Gastrocnemius medialis (tissue), 4 donors: ENCODE measurements at regions not wholly inside any gene's neighbourhood (a gene's known extent, or its start where the extent isn't known, plus 50 kb on each side); places are given as distances from the start of the nearest gene placed in this dataset.

Experiments
- ATAC-seq, 2 donors: fragments of 150-250 bp; one replicate each; pipeline ENCODE4 v1.9.1; 2016
- DNase-seq, 2 donors: peaks; one replicate each; pipeline ENCODE4 v3.0.0-alpha.2; 2019
- H3K27ac ChIP-seq, 4 donors: fragments of 200-600 bp; sonication (generic); 1 replicate in 1 of 4; 2 replicates in 3 of 4; pipeline ENCODE4 v1.5.1; 2016 to 2018; ENCODE audit warnings: mild to moderate bottlenecking in 2 of 4, moderate library complexity in 1 of 4
- H3K27me3 ChIP-seq, 3 donors: fragments of 200-600 bp; sonication (generic) in 2 of 3; 1 replicate in 1 of 3; 2 replicates in 2 of 3; pipeline versions ENCODE4 v1.5.1 to v1.6.0; 2016 to 2019; ENCODE audit warnings: mild to moderate bottlenecking in 1 of 3, moderate library complexity in 1 of 3
- H3K36me3 ChIP-seq, 2 donors: fragments of 200-600 bp; sonication (generic) in 1 of 2; one replicate each; pipeline ENCODE4 v1.5.1; 2017 to 2018
- H3K4me1 ChIP-seq, 2 donors: fragments of 200-600 bp; sonication (generic) in 1 of 2; one replicate each; pipeline ENCODE4 v1.5.1; 2016 to 2017; ENCODE audit warnings: mild to moderate bottlenecking in 2 of 2
- H3K4me3 ChIP-seq, 4 donors: fragments of 200-600 bp; sonication (generic) in 3 of 4; 1 replicate in 1 of 4; 2 replicates in 3 of 4; pipeline ENCODE4 v1.5.1; 2016 to 2019; ENCODE audit warnings: mild to moderate bottlenecking in 2 of 4
- H3K9me3 ChIP-seq, 3 donors: fragments of 200-600 bp; sonication (generic) in 2 of 3; 1 replicate in 1 of 3; 2 replicates in 2 of 3; pipeline ENCODE4 v1.5.1; 2016 to 2019
- POLR2A ChIP-seq, 2 donors: fragments of 450-650 bp; IDR thresholded peaks; one replicate each; pipeline ENCODE4 v1.6.1; 2017; ENCODE audit warnings: antibody characterized with exemption in 2 of 2, mild to moderate bottlenecking in 2 of 2, moderate library complexity in 2 of 2
- in situ Hi-C, 4 donors: fragments of 200-750 bp; cut with MboI; loops; one replicate each; pipeline versions ENCODE4 v1.15.0 to v1.8.0; 2017; ENCODE audit warnings: low sequenced_read_pairs in 4 of 4
- intact Hi-C: fragments of 100-400 bp; cut with DNase I; formaldehyde crosslinking; loops from one replicate; pipeline ENCODE4 v1.15.1; 2023; ENCODE audit warnings: low total_unique reads
- TF ChIP-seq, protein P1 (sequence below), 5 experiments: fragments of 450-650 bp in 3 of 5; fragments of 200-600 bp in 2 of 5; sonication (generic) in 2 of 5; IDR thresholded peaks in 4 of 5; conservative IDR thresholded peaks in 1 of 5; 1 replicate in 4 of 5; 2 replicates in 1 of 5; pipeline ENCODE4 v1.5.1; 2016 to 2019; ENCODE audit warnings: antibody characterized with exemption in 5 of 5, mild to moderate bottlenecking in 3 of 5, moderate library complexity in 3 of 5

DNA sequence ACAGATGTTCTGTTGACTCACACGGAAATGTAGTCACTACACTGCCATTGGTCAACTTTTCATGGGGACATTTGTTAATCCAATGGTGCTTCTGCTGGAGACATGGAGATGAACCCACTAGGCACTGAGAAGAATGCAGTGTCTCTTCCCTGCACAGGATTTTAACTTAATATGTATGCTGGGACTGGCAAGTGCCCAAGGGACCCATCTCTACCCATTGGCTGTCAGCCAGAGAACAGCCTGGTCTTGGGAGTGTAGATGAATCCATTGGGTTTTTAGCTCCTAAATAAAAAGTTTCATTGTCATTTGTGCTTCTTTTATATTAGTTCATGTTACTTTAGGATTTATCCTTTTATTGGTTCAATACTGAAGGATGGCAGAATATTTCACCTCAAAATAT is 195.8 kb upstream of the CDH6 start:
- Histone ChIP-seq H3K27ac (no peak overlapping the region), H3K9me3 (no peaks in the 10 kb centered on the region), H3K4me1 (no peaks in the 10 kb centered on the region), H3K4me3 (no peak overlapping the region), H3K27me3 (no peaks in the 10 kb centered on the region), H3K36me3 (no peaks in the 10 kb centered on the region)
- no peak for ATAC-seq
- intact Hi-C loops (no loop called here), in situ Hi-C loops (no loop called here)
- TF ChIP-seq, protein P1, sequence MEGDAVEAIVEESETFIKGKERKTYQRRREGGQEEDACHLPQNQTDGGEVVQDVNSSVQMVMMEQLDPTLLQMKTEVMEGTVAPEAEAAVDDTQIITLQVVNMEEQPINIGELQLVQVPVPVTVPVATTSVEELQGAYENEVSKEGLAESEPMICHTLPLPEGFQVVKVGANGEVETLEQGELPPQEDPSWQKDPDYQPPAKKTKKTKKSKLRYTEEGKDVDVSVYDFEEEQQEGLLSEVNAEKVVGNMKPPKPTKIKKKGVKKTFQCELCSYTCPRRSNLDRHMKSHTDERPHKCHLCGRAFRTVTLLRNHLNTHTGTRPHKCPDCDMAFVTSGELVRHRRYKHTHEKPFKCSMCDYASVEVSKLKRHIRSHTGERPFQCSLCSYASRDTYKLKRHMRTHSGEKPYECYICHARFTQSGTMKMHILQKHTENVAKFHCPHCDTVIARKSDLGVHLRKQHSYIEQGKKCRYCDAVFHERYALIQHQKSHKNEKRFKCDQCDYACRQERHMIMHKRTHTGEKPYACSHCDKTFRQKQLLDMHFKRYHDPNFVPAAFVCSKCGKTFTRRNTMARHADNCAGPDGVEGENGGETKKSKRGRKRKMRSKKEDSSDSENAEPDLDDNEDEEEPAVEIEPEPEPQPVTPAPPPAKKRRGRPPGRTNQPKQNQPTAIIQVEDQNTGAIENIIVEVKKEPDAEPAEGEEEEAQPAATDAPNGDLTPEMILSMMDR (IDR thresholded peaks at IDR 0.05 in 4 of 5, conservative IDR thresholded peaks at IDR 0.05 in 1 of 5), result no peak
- TF ChIP-seq POLR2A (IDR thresholded peaks at IDR 0.05), result no peak
- DNase-seq, result no peak

DNA sequence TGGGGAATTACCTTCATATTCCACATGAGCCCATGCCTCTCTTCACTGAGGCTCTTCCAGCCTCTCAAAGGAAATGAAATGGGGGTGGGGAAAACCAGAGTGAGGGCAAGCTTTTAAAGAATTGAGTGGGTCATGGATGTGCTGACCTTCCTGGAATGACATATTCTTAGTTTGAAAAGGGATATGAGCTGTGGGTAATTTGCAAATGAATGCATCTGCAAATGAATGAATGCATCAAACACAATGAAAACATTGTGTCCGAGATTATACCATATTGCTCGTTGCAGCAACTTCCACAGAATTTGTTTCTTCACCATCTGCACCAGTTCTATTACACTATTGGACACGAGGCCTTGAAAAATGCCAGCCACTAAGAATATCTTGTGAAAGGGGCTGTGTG is 198.6 kb upstream of the CDH6 start:
- intact Hi-C loops, result no loop called here
- no peak overlapping the region for H3K4me3 ChIP-seq
- H3K27ac ChIP-seq, result no peak overlapping the region
- in situ Hi-C loops, result no loop called here
- ATAC-seq (no peak), DNase-seq (no peak)
- H3K36me3 ChIP-seq, result no peaks in the 10 kb centered on the region
- no peaks in the 10 kb centered on the region for H3K4me1 ChIP-seq
- no peaks in the 10 kb centered on the region for H3K27me3 ChIP-seq
- H3K9me3 ChIP-seq, result no peaks in the 10 kb centered on the region
- no peak for TF ChIP-seq POLR2A (IDR thresholded peaks at IDR 0.05)
- TF ChIP-seq, protein P1 (IDR thresholded peaks at IDR 0.05 in 4 of 5, conservative IDR thresholded peaks at IDR 0.05 in 1 of 5), result no peak

DNA sequence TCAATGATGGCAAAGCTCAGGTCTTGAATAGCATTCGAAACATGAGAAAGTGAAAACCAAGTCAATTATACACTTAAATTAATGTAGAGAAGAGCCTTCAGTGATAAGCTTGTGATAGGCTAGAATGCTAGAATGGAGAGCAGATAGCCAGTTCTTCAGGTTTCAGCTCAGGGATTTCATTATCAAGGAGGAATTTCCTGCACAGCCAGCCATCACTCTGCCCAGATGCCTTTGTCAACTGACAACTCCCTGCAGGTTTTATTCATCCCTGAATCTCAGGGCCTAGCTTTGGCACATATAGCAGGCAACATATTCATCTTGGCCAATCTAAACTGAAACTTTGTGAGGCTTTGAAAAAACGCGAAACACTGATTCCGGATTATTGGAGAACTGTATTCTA is 199.3 kb upstream of the CDH6 start:
- Histone ChIP-seq H3K36me3 (no peaks in the 10 kb centered on the region), H3K27me3 (no peaks in the 10 kb centered on the region), H3K27ac (no peak overlapping the region), H3K4me1 (no peaks in the 10 kb centered on the region), H3K9me3 (no peaks in the 10 kb centered on the region), H3K4me3 (no peak overlapping the region)
- ATAC-seq, result no peak
- intact Hi-C loops (no loop called here), in situ Hi-C loops (no loop called here)
- TF ChIP-seq POLR2A (IDR thresholded peaks at IDR 0.05), result no peak
- TF ChIP-seq, protein P1 (IDR thresholded peaks at IDR 0.05 in 4 of 5, conservative IDR thresholded peaks at IDR 0.05 in 1 of 5), result no peak
- no peak for DNase-seq

DNA sequence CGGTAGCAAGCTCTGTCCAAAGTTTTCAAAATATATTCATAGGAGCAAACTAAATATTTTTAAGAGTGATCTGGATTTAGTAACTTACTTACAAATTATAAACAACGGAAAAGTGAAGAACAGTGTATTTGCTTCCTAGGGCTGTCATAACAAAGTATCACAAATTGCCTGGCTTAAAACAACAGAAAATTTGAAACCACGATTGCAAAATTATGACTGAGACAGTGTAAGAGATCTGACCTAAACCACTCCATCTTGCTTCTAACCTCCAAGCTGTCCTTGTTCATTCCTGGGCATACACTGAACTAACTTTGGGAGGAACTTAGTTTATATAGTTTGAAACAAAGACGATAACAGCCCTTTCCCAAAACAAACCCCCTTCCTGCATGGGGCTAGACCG is 202.0 kb upstream of the CDH6 start:
- H3K27ac ChIP-seq, result no peak overlapping the region
- ATAC-seq, result no peak
- intact Hi-C loops, result no loop called here

DNA sequence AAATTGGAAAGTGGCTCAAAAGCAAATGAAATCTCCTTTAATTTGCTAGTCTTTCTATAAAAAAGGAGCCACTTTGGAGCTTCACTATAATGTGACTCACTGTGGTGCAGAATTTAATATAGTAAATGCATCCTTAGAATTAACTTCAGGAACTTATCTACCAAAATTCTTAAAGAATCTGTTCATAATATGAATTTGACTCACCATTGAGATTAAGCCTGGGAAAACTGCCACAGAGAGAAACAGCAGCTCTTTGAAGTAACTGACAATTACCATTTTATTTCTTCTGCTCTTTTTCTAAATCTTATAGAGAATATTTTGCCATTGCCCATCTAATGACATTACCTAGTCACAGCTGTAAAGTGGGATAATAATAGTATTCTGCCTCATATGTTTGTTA is 211.9 kb upstream of the CDH6 start:
- in situ Hi-C loops (no loop called here), intact Hi-C loops (no loop called here)
- Histone ChIP-seq H3K4me3 (no peak overlapping the region), H3K36me3 (no peaks in the 10 kb centered on the region), H3K4me1 (no peaks in the 10 kb centered on the region), H3K9me3 (no peaks in the 10 kb centered on the region), H3K27ac (no peak overlapping the region), H3K27me3 (no peaks in the 10 kb centered on the region)
- DNase-seq (no peak), ATAC-seq (no peak)
- TF ChIP-seq POLR2A (IDR thresholded peaks at IDR 0.05), result no peak
- TF ChIP-seq, protein P1 (IDR thresholded peaks at IDR 0.05 in 4 of 5, conservative IDR thresholded peaks at IDR 0.05 in 1 of 5), result no peak

More for the DNA sequence above, 202.0 kb upstream of the CDH6 start:
- TF ChIP-seq, protein P1 (IDR thresholded peaks at IDR 0.05 in 4 of 5, conservative IDR thresholded peaks at IDR 0.05 in 1 of 5), result no peak
- TF ChIP-seq POLR2A (IDR thresholded peaks at IDR 0.05), result no peak
- no peak for DNase-seq
- Histone ChIP-seq H3K9me3 (no peaks in the 10 kb centered on the region), H3K27me3 (no peaks in the 10 kb centered on the region), H3K36me3 (no peaks in the 10 kb centered on the region), H3K4me1 (no peaks in the 10 kb centered on the region), H3K4me3 (no peak overlapping the region)
- in situ Hi-C loops, result no loop called here
